ENCODE measurements at regions not wholly inside any gene's neighbourhood (a gene's known extent, or its start where the extent isn't known, plus 50 kb on each side); places are given as distances from the start of the nearest gene placed in this dataset.

- Histone ChIP-seq H3K4me3 (ENCODE audit: low read length) (no peak overlapping the region), H3K27me3 (ENCODE audit: insufficient read depth, low read length) (no peaks in the 10 kb centered on the region), H3K9me3 (ENCODE audit: insufficient read depth, low read depth, low read length) (peaks cover 13% of the 10 kb centered on the region; the same call in 1 of the 2 replicates), H3K9ac (ENCODE audit: low read depth, low read length) (no peak overlapping the region), H3K4me1 (ENCODE audit: insufficient read depth, low read length) (no peaks in the 10 kb centered on the region; the same call in 1 of the 2 replicates), H3K27ac (ENCODE audit: low read length) (no peak overlapping the region), H3K36me3 (ENCODE audit: insufficient read depth, low read depth, low read length) (no peaks in the 10 kb centered on the region)
Observed at GRCh38 chr14:58947814-58948445, 240.5 kb upstream of the DAAM1 start.

GRCh38 chr14:58950555-58950954, 237.9 kb upstream of the DAAM1 start:
- peaks cover 12% of the 10 kb centered on the region for H3K4me1 ChIP-seq (ENCODE audit: insufficient read depth, low read length)
- H3K36me3 ChIP-seq (ENCODE audit: insufficient read depth, low read depth, low read length), result no peaks in the 10 kb centered on the region
- peaks cover 13% of the 10 kb centered on the region; the same call in 1 of the 2 replicates for H3K9me3 ChIP-seq (ENCODE audit: insufficient read depth, low read depth, low read length)
- H3K27me3 ChIP-seq (ENCODE audit: insufficient read depth, low read length), result no peaks in the 10 kb centered on the region
- H3K27ac ChIP-seq (ENCODE audit: low read length), result no peak overlapping the region
- no peak overlapping the region for H3K4me3 ChIP-seq (ENCODE audit: low read length)
- no peak overlapping the region for H3K9ac ChIP-seq (ENCODE audit: low read depth, low read length)

GRCh38 chr14:58951143-58951542, 237.3 kb upstream of the DAAM1 start:
- H3K36me3 ChIP-seq (ENCODE audit: insufficient read depth, low read depth, low read length), result no peaks in the 10 kb centered on the region
- H3K27me3 ChIP-seq (ENCODE audit: insufficient read depth, low read length), result no peaks in the 10 kb centered on the region
- peaks cover 13% of the 10 kb centered on the region; the same call in 1 of the 2 replicates for H3K9me3 ChIP-seq (ENCODE audit: insufficient read depth, low read depth, low read length)
- H3K9ac ChIP-seq (ENCODE audit: low read depth, low read length), result no peak overlapping the region
- H3K4me1 ChIP-seq (ENCODE audit: insufficient read depth, low read length), result peaks cover 18% of the 10 kb centered on the region
- no peak overlapping the region for H3K27ac ChIP-seq (ENCODE audit: low read length)
- no peak overlapping the region for H3K4me3 ChIP-seq (ENCODE audit: low read length)

- H3K27me3 ChIP-seq (ENCODE audit: insufficient read depth, low read length), result no peaks in the 10 kb centered on the region
- H3K27ac ChIP-seq (ENCODE audit: low read length), result no peak overlapping the region
- peaks cover 13% of the 10 kb centered on the region; the same call in 1 of the 2 replicates for H3K9me3 ChIP-seq (ENCODE audit: insufficient read depth, low read depth, low read length)
- H3K4me3 ChIP-seq (ENCODE audit: low read length), result no peak overlapping the region
- H3K4me1 ChIP-seq (ENCODE audit: insufficient read depth, low read length), result peaks cover 22% of the 10 kb centered on the region
- H3K36me3 ChIP-seq (ENCODE audit: insufficient read depth, low read depth, low read length), result no peaks in the 10 kb centered on the region
- H3K9ac ChIP-seq (ENCODE audit: low read depth, low read length), result no peak overlapping the region
Observed at GRCh38 chr14:58954052-58954451, 234.4 kb upstream of the DAAM1 start.

GRCh38 chr14:58954901-58955861, 233.3 kb upstream of the DAAM1 start:
- Histone ChIP-seq H3K27ac (ENCODE audit: low read length) (no peak overlapping the region), H3K36me3 (ENCODE audit: insufficient read depth, low read depth, low read length) (no peaks in the 10 kb centered on the region), H3K4me3 (ENCODE audit: low read length) (no peak overlapping the region), H3K9me3 (ENCODE audit: insufficient read depth, low read depth, low read length) (peaks cover 9% of the 10 kb centered on the region; the same call in 1 of the 2 replicates), H3K9ac (ENCODE audit: low read depth, low read length) (no peak overlapping the region), H3K4me1 (ENCODE audit: insufficient read depth, low read length) (peaks cover 22% of the 10 kb centered on the region), H3K27me3 (ENCODE audit: insufficient read depth, low read length) (no peaks in the 10 kb centered on the region)

GRCh38 chr14:58961045-58961731, 227.3 kb upstream of the DAAM1 start:
- Histone ChIP-seq H3K9me3 (ENCODE audit: insufficient read depth, low read depth, low read length) (no peaks in the 10 kb centered on the region), H3K4me1 (ENCODE audit: insufficient read depth, low read length) (peaks cover 10% of the 10 kb centered on the region; the same call in 1 of the 2 replicates), H3K4me3 (ENCODE audit: low read length) (no peak overlapping the region), H3K27me3 (ENCODE audit: insufficient read depth, low read length) (no peaks in the 10 kb centered on the region), H3K27ac (ENCODE audit: low read length) (no peak overlapping the region), H3K36me3 (ENCODE audit: insufficient read depth, low read depth, low read length) (no peaks in the 10 kb centered on the region), H3K9ac (ENCODE audit: low read depth, low read length) (no peak overlapping the region)

GRCh38 chr14:58963873-58964597, 224.4 kb upstream of the DAAM1 start:
- Histone ChIP-seq H3K27me3 (ENCODE audit: insufficient read depth, low read length) (no peaks in the 10 kb centered on the region), H3K36me3 (ENCODE audit: insufficient read depth, low read depth, low read length) (no peaks in the 10 kb centered on the region), H3K9ac (ENCODE audit: low read depth, low read length) (no peak overlapping the region), H3K4me1 (ENCODE audit: insufficient read depth, low read length) (peaks cover 7% of the 10 kb centered on the region; the same call in 1 of the 2 replicates), H3K9me3 (ENCODE audit: insufficient read depth, low read depth, low read length) (no peaks in the 10 kb centered on the region), H3K4me3 (ENCODE audit: low read length) (no peak overlapping the region), H3K27ac (ENCODE audit: low read length) (no peak overlapping the region)

GRCh38 chr14:58964598-58964928, 223.9 kb upstream of the DAAM1 start:
- Histone ChIP-seq H3K27me3 (ENCODE audit: insufficient read depth, low read length) (no peaks in the 10 kb centered on the region), H3K36me3 (ENCODE audit: insufficient read depth, low read depth, low read length) (no peaks in the 10 kb centered on the region), H3K9me3 (ENCODE audit: insufficient read depth, low read depth, low read length) (no peaks in the 10 kb centered on the region), H3K4me1 (ENCODE audit: insufficient read depth, low read length) (peaks cover 7% of the 10 kb centered on the region; the same call in 1 of the 2 replicates), H3K9ac (ENCODE audit: low read depth, low read length) (no peak overlapping the region), H3K27ac (ENCODE audit: low read length) (no peak overlapping the region), H3K4me3 (ENCODE audit: low read length) (no peak overlapping the region)

GRCh38 chr14:58965601-58966000, 222.9 kb upstream of the DAAM1 start:
- no peaks in the 10 kb centered on the region for H3K9me3 ChIP-seq (ENCODE audit: insufficient read depth, low read depth, low read length)
- H3K4me3 ChIP-seq (ENCODE audit: low read length), result no peak overlapping the region
- no peaks in the 10 kb centered on the region for H3K27me3 ChIP-seq (ENCODE audit: insufficient read depth, low read length)
- no peak overlapping the region for H3K9ac ChIP-seq (ENCODE audit: low read depth, low read length)
- H3K4me1 ChIP-seq (ENCODE audit: insufficient read depth, low read length), result peaks cover 16% of the 10 kb centered on the region
- no peak overlapping the region for H3K27ac ChIP-seq (ENCODE audit: low read length)
- no peaks in the 10 kb centered on the region for H3K36me3 ChIP-seq (ENCODE audit: insufficient read depth, low read depth, low read length)

GRCh38 chr14:58966997-58967396, 221.5 kb upstream of the DAAM1 start:
- Histone ChIP-seq H3K27ac (ENCODE audit: low read length) (no peak overlapping the region), H3K4me1 (ENCODE audit: insufficient read depth, low read length) (peaks cover 29% of the 10 kb centered on the region), H3K4me3 (ENCODE audit: low read length) (no peak overlapping the region), H3K36me3 (ENCODE audit: insufficient read depth, low read depth, low read length) (no peaks in the 10 kb centered on the region), H3K9ac (ENCODE audit: low read depth, low read length) (no peak overlapping the region), H3K9me3 (ENCODE audit: insufficient read depth, low read depth, low read length) (no peaks in the 10 kb centered on the region), H3K27me3 (ENCODE audit: insufficient read depth, low read length) (no peaks in the 10 kb centered on the region)
